D721Med (cell line): ENCODE measurements at regions not wholly inside any gene's neighbourhood (a gene's known extent, or its start where the extent isn't known, plus 50 kb on each side); places are given as distances from the start of the nearest gene placed in this dataset.

Experiments
- DNase-seq: peaks from one replicate; pipeline ENCODE4 v3.0.0; 2011; ENCODE audit warnings: low spot score; ENCODE audit not compliant: insufficient read length
- FAIRE-seq: peaks from 2 replicates; lab custom pipeline; 2011; peaks lifted over from hg19 to GRCh38; lab: Jason Lieb, UNC
- CTCF ChIP-seq: IDR thresholded peaks from 2 replicates; pipeline ENCODE4 v1.5.1; 2012; ENCODE audit warnings: mild to moderate bottlenecking, control low read depth; ENCODE audit not compliant: insufficient read depth; ENCODE audit errors: missing control alignments

- no peak for TF ChIP-seq CTCF
- DNase-seq (no peak), FAIRE-seq (no peak)
These were observed 547.9 kb upstream of the ID2 start for GRCh38 chr2:8133913-8134472.

GRCh38 chr2:8134473-8134932, 547.4 kb upstream of the ID2 start:
- FAIRE-seq (no peak), DNase-seq (no peak)
- no peak for TF ChIP-seq CTCF

- no peak for TF ChIP-seq CTCF
- FAIRE-seq (no peak), DNase-seq (no peak)
These were observed 546.7 kb upstream of the ID2 start for GRCh38 chr2:8134985-8135682.

GRCh38 chr2:8137801-8138200, 544.1 kb upstream of the ID2 start:
- no peak for TF ChIP-seq CTCF
- no peak for DNase-seq
- no peak for FAIRE-seq

- DNase-seq (no peak), FAIRE-seq (no peak)
- TF ChIP-seq CTCF = no peak
These were observed 543.3 kb upstream of the ID2 start for GRCh38 chr2:8138525-8138922.

GRCh38 chr2:8138923-8139667, 542.8 kb upstream of the ID2 start:
- no peak for TF ChIP-seq CTCF
- FAIRE-seq = no peak

More at GRCh38 chr2:8138923-8139667, 542.8 kb upstream of the ID2 start:
- no peak for DNase-seq
